ENCODE measurements at regions not wholly inside any gene's neighbourhood (a gene's known extent, or its start where the extent isn't known, plus 50 kb on each side); places are given as distances from the start of the nearest gene placed in this dataset.

GRCh38 chr20:57921676-57922075 is 211.9 kb upstream of the PMEPA1 start:
- peaks cover 3% of the 10 kb centered on the region for H3K9me3 ChIP-seq (ENCODE audit: low read length)
- no peaks in the 10 kb centered on the region for H3K36me3 ChIP-seq (ENCODE audit: insufficient read depth, low read length)
- CTCF ChIA-PET, result no interaction called here
- H3K27me3 ChIP-seq (ENCODE audit: insufficient read depth, low read length, poor library complexity, severe bottlenecking), result no peaks in the 10 kb centered on the region
- Mint-ChIP-seq H3K4me3 (no peak overlapping the region), H3K36me3 (peaks cover 0 to 12% (median 0%) of the 10 kb centered on the region in 3 donors), H3K9me3 (peaks cover 3 to 14% (median 12%) of the 10 kb centered on the region in 5 donors), H3K4me1 (no peaks in the 10 kb centered on the region), H3K27me3 (peaks cover 15 to 19% of the 10 kb centered on the region in 2 donors), H3K27ac (no peak overlapping the region)
- H3K27ac ChIP-seq (ENCODE audit: low read depth, low read length), result no peak overlapping the region
- H3K4me1 ChIP-seq (ENCODE audit: insufficient read depth, low read length), result no peaks in the 10 kb centered on the region
- POLR2A ChIA-PET, result no interaction called here
- DNase-seq, result no peak
- H3K4me3 ChIP-seq (ENCODE audit: low read length), result no peak overlapping the region

GRCh38 chr20:57920971-57921370 is 211.2 kb upstream of the PMEPA1 start:
- peaks cover 15 to 17% of the 10 kb centered on the region in 2 donors for H3K27me3 Mint-ChIP-seq
- no peak for DNase-seq
- H3K36me3 ChIP-seq (ENCODE audit: insufficient read depth, low read length), result no peaks in the 10 kb centered on the region
- no peaks in the 10 kb centered on the region for H3K27me3 ChIP-seq (ENCODE audit: insufficient read depth, low read length, poor library complexity, severe bottlenecking)
- no peak overlapping the region for H3K4me3 Mint-ChIP-seq
- no peaks in the 10 kb centered on the region for H3K4me1 ChIP-seq (ENCODE audit: insufficient read depth, low read length)
- peaks cover 0 to 7% (median 0%) of the 10 kb centered on the region in 3 donors for H3K36me3 Mint-ChIP-seq
- POLR2A ChIA-PET, result no interaction called here
- H3K9me3 ChIP-seq (ENCODE audit: low read length), result no peaks in the 10 kb centered on the region
- peaks cover 3 to 9% (median 7%) of the 10 kb centered on the region in 5 donors for H3K9me3 Mint-ChIP-seq
- H3K27ac Mint-ChIP-seq, result no peak overlapping the region
- CTCF ChIA-PET, result no interaction called here
- no peaks in the 10 kb centered on the region for H3K4me1 Mint-ChIP-seq
- H3K27ac ChIP-seq (ENCODE audit: low read depth, low read length), result no peak overlapping the region
- H3K4me3 ChIP-seq (ENCODE audit: low read length), result no peak overlapping the region

DNA sequence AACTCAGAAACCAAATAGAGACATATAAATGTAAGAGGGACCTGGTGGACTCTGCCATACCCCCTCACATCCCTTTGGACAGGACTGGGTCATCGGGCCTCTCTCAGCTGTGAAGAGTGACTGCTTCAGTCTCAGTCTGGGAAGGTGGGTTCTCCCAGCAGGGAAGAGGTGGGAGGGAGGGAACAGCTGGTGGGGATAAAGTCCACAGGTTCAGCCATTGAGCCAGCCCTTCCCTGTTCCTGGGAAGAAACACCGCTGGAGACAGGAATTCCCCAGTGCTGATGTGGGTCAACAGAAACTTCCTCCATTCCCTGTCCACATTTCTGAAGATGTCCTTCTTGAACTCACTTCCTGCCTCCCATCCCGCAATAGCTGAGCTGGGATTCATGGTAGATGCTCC is 209.2 kb upstream of the PMEPA1 start:
- CTCF ChIA-PET, result no interaction called here
- H3K4me3 ChIP-seq (ENCODE audit: low read length), result no peak overlapping the region
- no peaks in the 10 kb centered on the region for H3K36me3 Mint-ChIP-seq
- POLR2A ChIA-PET, result no interaction called here
- no peak overlapping the region for H3K27ac Mint-ChIP-seq
- DNase-seq, result no peak
- H3K27me3 Mint-ChIP-seq, result peaks cover 13 to 14% of the 10 kb centered on the region in 2 donors
- H3K9me3 ChIP-seq (ENCODE audit: low read length), result no peaks in the 10 kb centered on the region
- H3K9me3 Mint-ChIP-seq, result no peaks in the 10 kb centered on the region
- H3K4me1 ChIP-seq (ENCODE audit: insufficient read depth, low read length), result no peaks in the 10 kb centered on the region
- no peak overlapping the region for H3K27ac ChIP-seq (ENCODE audit: low read depth, low read length)
- H3K4me3 Mint-ChIP-seq, result no peak overlapping the region
- no peaks in the 10 kb centered on the region for H3K4me1 Mint-ChIP-seq
- H3K36me3 ChIP-seq (ENCODE audit: insufficient read depth, low read length), result no peaks in the 10 kb centered on the region
- no peaks in the 10 kb centered on the region for H3K27me3 ChIP-seq (ENCODE audit: insufficient read depth, low read length, poor library complexity, severe bottlenecking)

GRCh38 chr20:57918551-57918950 is 208.7 kb upstream of the PMEPA1 start:
- H3K4me1 Mint-ChIP-seq, result no peaks in the 10 kb centered on the region
- DNase-seq, result no peak
- no peaks in the 10 kb centered on the region for H3K27me3 ChIP-seq (ENCODE audit: insufficient read depth, low read length, poor library complexity, severe bottlenecking)
- ChIA-PET CTCF (no interaction called here), POLR2A (no interaction called here)
- H3K9me3 Mint-ChIP-seq, result no peaks in the 10 kb centered on the region
- H3K4me1 ChIP-seq (ENCODE audit: insufficient read depth, low read length), result no peaks in the 10 kb centered on the region
- H3K27ac Mint-ChIP-seq, result peak overlapping the region in 1 of 8 donors; percentile 36
- peaks cover 11 to 15% of the 10 kb centered on the region in 2 donors for H3K27me3 Mint-ChIP-seq
- no peak overlapping the region for H3K4me3 Mint-ChIP-seq
- no peak overlapping the region for H3K27ac ChIP-seq (ENCODE audit: low read depth, low read length)
- H3K9me3 ChIP-seq (ENCODE audit: low read length), result no peaks in the 10 kb centered on the region
- H3K36me3 Mint-ChIP-seq, result no peaks in the 10 kb centered on the region
- H3K4me3 ChIP-seq (ENCODE audit: low read length), result no peak overlapping the region
- H3K36me3 ChIP-seq (ENCODE audit: insufficient read depth, low read length), result no peaks in the 10 kb centered on the region

GRCh38 chr20:57914205-57914604 is 204.4 kb upstream of the PMEPA1 start:
- no peak overlapping the region for H3K27ac ChIP-seq (ENCODE audit: low read depth, low read length)
- Mint-ChIP-seq H3K4me1 (no peaks in the 10 kb centered on the region), H3K9me3 (no peaks in the 10 kb centered on the region), H3K36me3 (no peaks in the 10 kb centered on the region), H3K27ac (no peak overlapping the region), H3K4me3 (no peak overlapping the region), H3K27me3 (peaks cover 7 to 31% of the 10 kb centered on the region in 2 donors)
- H3K36me3 ChIP-seq (ENCODE audit: insufficient read depth, low read length), result no peaks in the 10 kb centered on the region
- DNase-seq, result no peak
- H3K9me3 ChIP-seq (ENCODE audit: low read length), result no peaks in the 10 kb centered on the region
- CTCF ChIA-PET, result no interaction called here
- H3K4me3 ChIP-seq (ENCODE audit: low read length), result no peak overlapping the region
- POLR2A ChIA-PET, result no interaction called here
- H3K4me1 ChIP-seq (ENCODE audit: insufficient read depth, low read length), result no peaks in the 10 kb centered on the region
- no peaks in the 10 kb centered on the region for H3K27me3 ChIP-seq (ENCODE audit: insufficient read depth, low read length, poor library complexity, severe bottlenecking)

DNA sequence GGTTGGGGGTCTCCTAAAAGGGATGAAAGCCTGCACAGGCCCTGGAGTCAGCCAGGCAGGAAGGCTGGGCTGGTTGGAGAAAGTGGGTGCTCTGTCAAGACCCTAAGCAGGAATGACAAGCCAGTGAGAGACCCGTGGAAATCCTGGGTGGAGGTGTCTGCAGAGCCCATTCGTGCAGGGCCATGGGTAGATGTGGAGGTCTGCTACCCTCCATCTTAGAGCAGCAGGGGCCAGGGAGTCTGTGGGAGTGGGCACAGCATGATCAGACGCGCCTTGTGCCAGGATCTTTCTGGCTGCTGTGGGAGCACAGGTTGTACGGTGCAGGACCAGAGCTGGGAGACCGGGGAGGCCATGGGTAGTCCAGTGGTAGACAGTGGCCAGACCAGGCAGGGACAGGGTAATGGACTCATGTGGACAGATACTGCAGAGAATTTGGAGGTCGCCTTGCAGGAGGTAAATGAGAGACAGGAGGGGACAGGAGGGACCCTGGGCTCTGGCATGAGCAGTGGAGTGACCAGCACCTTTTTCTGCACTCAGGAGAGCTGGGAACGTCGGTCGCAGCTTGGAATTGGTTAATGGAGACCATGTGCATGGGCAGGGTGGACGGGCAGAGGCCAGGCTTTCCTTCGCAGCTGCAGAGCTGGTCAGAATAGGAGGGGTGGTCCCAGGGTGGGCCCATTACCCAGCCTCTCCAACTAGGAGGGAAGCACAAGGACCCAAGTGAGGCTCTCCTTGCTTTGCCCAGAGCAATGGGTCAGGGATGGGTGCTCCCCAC is 203.5 kb upstream of the PMEPA1 start:
- Histone ChIP-seq H3K27ac (ENCODE audit: low read depth, low read length) (no peak overlapping the region), H3K27me3 (ENCODE audit: insufficient read depth, low read length, poor library complexity, severe bottlenecking) (peaks cover 2% of the 10 kb centered on the region), H3K36me3 (ENCODE audit: insufficient read depth, low read length) (no peaks in the 10 kb centered on the region), H3K9me3 (ENCODE audit: low read length) (no peaks in the 10 kb centered on the region), H3K4me1 (ENCODE audit: insufficient read depth, low read length) (no peaks in the 10 kb centered on the region), H3K4me3 (ENCODE audit: low read length) (no peak overlapping the region)
- no peak overlapping the region for H3K27ac Mint-ChIP-seq
- H3K9me3 Mint-ChIP-seq, result no peaks in the 10 kb centered on the region
- no peaks in the 10 kb centered on the region for H3K36me3 Mint-ChIP-seq
- no peak for DNase-seq
- H3K4me3 Mint-ChIP-seq, result peak overlapping the region in 1 of 7 donors; percentile 13
- ChIA-PET CTCF (no interaction called here), POLR2A (no interaction called here)
- peaks cover 8 to 30% of the 10 kb centered on the region in 2 donors for H3K27me3 Mint-ChIP-seq
- no peaks in the 10 kb centered on the region for H3K4me1 Mint-ChIP-seq

GRCh38 chr20:57912227-57912582 is 202.4 kb upstream of the PMEPA1 start:
- H3K36me3 ChIP-seq (ENCODE audit: insufficient read depth, low read length), result no peaks in the 10 kb centered on the region
- no peaks in the 10 kb centered on the region for H3K9me3 ChIP-seq (ENCODE audit: low read length)
- no peak overlapping the region for H3K4me3 ChIP-seq (ENCODE audit: low read length)
- no peaks in the 10 kb centered on the region for H3K4me1 ChIP-seq (ENCODE audit: insufficient read depth, low read length)
- no peak overlapping the region for H3K4me3 Mint-ChIP-seq
- no peaks in the 10 kb centered on the region for H3K36me3 Mint-ChIP-seq
- no peak overlapping the region for H3K27ac Mint-ChIP-seq
- H3K27ac ChIP-seq (ENCODE audit: low read depth, low read length), result no peak overlapping the region
- ChIA-PET POLR2A (no interaction called here), CTCF (no interaction called here)
- H3K27me3 Mint-ChIP-seq, result peaks cover 6 to 27% of the 10 kb centered on the region in 2 donors
- no peaks in the 10 kb centered on the region for H3K4me1 Mint-ChIP-seq
- H3K9me3 Mint-ChIP-seq, result no peaks in the 10 kb centered on the region
- H3K27me3 ChIP-seq (ENCODE audit: insufficient read depth, low read length, poor library complexity, severe bottlenecking), result peaks cover 5% of the 10 kb centered on the region
- DNase-seq, result no peak

- Histone ChIP-seq H3K27me3 (ENCODE audit: insufficient read depth, low read length, poor library complexity, severe bottlenecking) (peaks cover 5% of the 10 kb centered on the region), H3K27ac (ENCODE audit: low read depth, low read length) (no peak overlapping the region), H3K9me3 (ENCODE audit: low read length) (no peaks in the 10 kb centered on the region), H3K36me3 (ENCODE audit: insufficient read depth, low read length) (no peaks in the 10 kb centered on the region), H3K4me3 (ENCODE audit: low read length) (no peak overlapping the region), H3K4me1 (ENCODE audit: insufficient read depth, low read length) (no peaks in the 10 kb centered on the region)
- ChIA-PET POLR2A (no interaction called here), CTCF (no interaction called here)
- Mint-ChIP-seq H3K9me3 (no peaks in the 10 kb centered on the region), H3K4me1 (no peaks in the 10 kb centered on the region), H3K27me3 (peaks cover 7 to 27% of the 10 kb centered on the region in 2 donors), H3K27ac (no peak overlapping the region), H3K4me3 (no peak overlapping the region), H3K36me3 (no peaks in the 10 kb centered on the region)
- DNase-seq, result no peak
Observed at GRCh38 chr20:57911512-57912226, 201.9 kb upstream of the PMEPA1 start.
